DOHH2 (cell line): ENCODE measurements at regions not wholly inside any gene's neighbourhood (a gene's known extent, or its start where the extent isn't known, plus 50 kb on each side); places are given as distances from the start of the nearest gene placed in this dataset.

ENCODE experiments used
- CTCF ChIP-seq: fragments of 200-600 bp; sonication (generic); IDR thresholded peaks from one replicate; pipeline ENCODE4 v1.5.1; 2014; ENCODE audit warnings: antibody characterized with exemption, mild to moderate bottlenecking, low read depth, low read length; ENCODE audit not compliant: poor library complexity, severe bottlenecking
- EZH2phosphoT487 ChIP-seq: fragments of 200-600 bp; sonication (generic); IDR thresholded peaks from 2 replicates; pipeline ENCODE4 v1.6.1; 2017; ENCODE audit warnings: borderline replicate concordance, mild to moderate bottlenecking, antibody characterized with exemption, low read length, moderate library complexity, mixed read lengths

GRCh38 chr20:57914205-57914604 is 204.4 kb upstream of the PMEPA1 start:
- no peak for TF ChIP-seq CTCF
- no peak for TF ChIP-seq EZH2phosphoT487
